ENCODE measurements at regions not wholly inside any gene's neighbourhood (a gene's known extent, or its start where the extent isn't known, plus 50 kb on each side); places are given as distances from the start of the nearest gene placed in this dataset.

GRCh38 chr5:89556215-89556913 lies 673.4 kb upstream of the MEF2C start:
- TF ChIP-seq POLR2AphosphoS5 (IDR thresholded peaks at IDR 0.05) (no peak), CTCF (IDR thresholded peaks at IDR 0.05) (no peak), POLR2A (IDR thresholded peaks at IDR 0.05) (no peak)
